IMR-90 (cell line): ENCODE measurements at regions not wholly inside any gene's neighbourhood (a gene's known extent, or its start where the extent isn't known, plus 50 kb on each side); places are given as distances from the start of the nearest gene placed in this dataset.

Source experiments
- POLR2A ChIP-seq: IDR thresholded peaks from 2 replicates; pipeline ENCODE4 v1.6.1; 2012; ENCODE audit warnings: mild to moderate bottlenecking, low read depth, low read length
- SMC3 ChIP-seq: fragments of 150-350 bp; IDR thresholded peaks from 2 replicates; pipeline ENCODE4 v1.6.1; 2016; ENCODE audit warnings: low read depth, mild to moderate bottlenecking, antibody characterized with exemption, low read length, moderate library complexity

GRCh38 chr4:33714971-33715370 is 2529.3 kb downstream of the ARAP2 start:
- TF ChIP-seq SMC3 = no peak
- no peak for TF ChIP-seq POLR2A
